Skeletal muscle satellite cell (primary cell): ENCODE measurements at regions not wholly inside any gene's neighbourhood (a gene's known extent, or its start where the extent isn't known, plus 50 kb on each side); places are given as distances from the start of the nearest gene placed in this dataset.
"Not testable (repeated sequence)": the region's sequence is repeated elsewhere in the genome, so short reads cannot be mapped to it uniquely, and the experiment has no call there.

ENCODE experiments used
- H3K27me3 ChIP-seq: 2 replicates; pipeline ENCODE4 v1.7.0; 2013; ENCODE audit warnings: low read length; ENCODE audit not compliant: control insufficient read depth, insufficient read depth
- H3K36me3 ChIP-seq: 2 replicates; pipeline ENCODE4 v1.7.0; 2013; ENCODE audit warnings: mild to moderate bottlenecking, control low read depth, low read length; ENCODE audit not compliant: insufficient read depth
- H3K4me1 ChIP-seq: 2 replicates; pipeline ENCODE4 v1.7.0; 2013; ENCODE audit warnings: low read length; ENCODE audit not compliant: control insufficient read depth, insufficient read depth
- H3K4me2 ChIP-seq: 2 replicates; pipeline ENCODE4 v1.7.0; 2013; ENCODE audit warnings: mild to moderate bottlenecking, low read length
- H3K4me3 ChIP-seq: 2 replicates; pipeline ENCODE4 v1.7.0; 2013; ENCODE audit warnings: low read length
- H3K9ac ChIP-seq: 2 replicates; pipeline ENCODE4 v1.7.0; 2013; ENCODE audit warnings: mild to moderate bottlenecking, low read depth, low read length, moderate library complexity
- H3K9me3 ChIP-seq: replicated peaks from 2 replicates; pipeline ENCODE4 v1.7.0; 2013; ENCODE audit warnings: mild to moderate bottlenecking, control low read depth, low read length

DNA sequence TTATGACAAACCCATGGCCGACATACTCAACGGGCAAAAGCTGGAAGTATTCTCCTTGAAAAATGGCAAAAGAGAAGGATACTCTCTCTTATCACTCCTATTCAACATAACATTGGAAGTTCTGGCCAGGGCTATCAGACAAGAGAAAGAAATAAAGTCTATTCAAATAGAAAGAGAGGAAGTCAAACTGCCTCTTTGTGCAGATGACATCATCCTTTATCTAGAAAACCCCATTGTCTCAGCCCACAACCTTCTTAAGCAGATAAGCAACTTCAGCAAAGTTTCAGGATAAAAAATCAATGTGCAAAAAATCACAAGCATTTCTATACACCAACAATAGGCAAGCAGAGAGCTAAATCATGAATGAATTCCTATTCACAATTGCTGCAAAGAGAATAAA, 1799.9 kb upstream of the ACO1 start:
- Histone ChIP-seq H3K9ac (no peak overlapping the region), H3K4me2 (no peak overlapping the region), H3K27me3 (no peaks in the 10 kb centered on the region), H3K9me3 (no peaks in the 10 kb centered on the region), H3K4me3 (no peak overlapping the region), H3K36me3 (no peaks in the 10 kb centered on the region), H3K4me1 (no peaks in the 10 kb centered on the region)

DNA sequence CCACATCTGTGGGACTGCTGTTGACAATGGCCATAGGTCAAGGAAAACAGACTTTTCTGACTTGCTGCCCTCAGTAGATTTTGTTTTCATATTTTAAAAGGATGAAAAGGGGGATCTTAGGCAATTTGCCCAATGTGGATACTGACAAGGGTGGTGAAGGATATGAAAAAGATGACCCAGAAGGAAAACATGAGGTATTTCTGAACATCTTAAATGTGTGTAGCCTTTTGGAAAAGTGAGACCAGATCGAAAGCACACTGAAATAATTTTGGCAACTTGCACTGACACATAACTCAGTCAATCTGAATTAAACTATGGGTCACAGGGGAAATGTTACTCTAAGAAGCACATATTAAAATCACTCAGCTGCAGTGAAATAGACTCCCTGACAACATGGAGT, 1793.0 kb upstream of the ACO1 start:
- H3K27me3 ChIP-seq = no peaks in the 10 kb centered on the region
- no peaks in the 10 kb centered on the region for H3K36me3 ChIP-seq
- H3K4me1 ChIP-seq = no peaks in the 10 kb centered on the region
- H3K4me3 ChIP-seq = no peak overlapping the region
- H3K4me2 ChIP-seq = no peak overlapping the region
- H3K9ac ChIP-seq = no peak overlapping the region
- H3K9me3 ChIP-seq = no peaks in the 10 kb centered on the region

DNA sequence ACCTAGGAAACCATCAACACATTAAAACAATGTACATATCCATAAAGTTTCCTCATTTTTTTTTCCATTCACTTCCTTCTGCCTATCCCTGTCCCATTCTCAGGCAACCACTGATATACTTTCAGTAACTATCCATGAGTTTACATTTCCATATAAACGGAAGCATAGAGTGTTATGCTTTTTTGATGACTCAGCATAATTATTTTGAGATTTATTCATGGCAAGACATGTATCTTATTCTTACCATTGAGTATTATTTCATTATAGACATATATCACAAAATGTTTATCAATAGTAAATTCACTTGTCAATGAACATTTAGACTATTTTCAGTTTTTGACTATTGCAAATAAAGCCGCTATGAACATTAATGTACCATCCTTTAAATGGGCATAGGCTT, 1786.8 kb upstream of the ACO1 start:
- H3K27me3 ChIP-seq = no peaks in the 10 kb centered on the region
- H3K9me3 ChIP-seq = no peaks in the 10 kb centered on the region
- H3K4me3 ChIP-seq = no peak overlapping the region
- no peak overlapping the region for H3K9ac ChIP-seq
- H3K4me1 ChIP-seq = no peaks in the 10 kb centered on the region
- no peaks in the 10 kb centered on the region for H3K36me3 ChIP-seq
- H3K4me2 ChIP-seq = no peak overlapping the region

DNA sequence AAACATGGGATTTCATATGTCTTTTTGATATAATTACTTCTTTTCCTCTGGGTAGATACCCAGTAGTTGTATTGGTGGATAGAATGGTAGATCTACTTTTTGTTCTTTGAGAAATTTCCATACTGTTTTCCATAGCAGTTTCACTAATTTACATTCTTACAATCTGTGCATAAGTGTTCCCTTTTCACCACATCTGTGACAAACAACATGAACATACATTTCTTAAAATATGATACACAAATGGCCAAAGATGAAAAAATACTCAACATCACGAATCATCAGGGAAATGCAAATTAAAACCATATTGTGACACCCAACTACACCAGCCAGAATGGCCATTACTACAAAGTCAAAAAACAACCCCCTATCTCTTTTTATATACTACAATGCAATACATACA, 1778.5 kb upstream of the ACO1 start:
- Histone ChIP-seq H3K36me3 (no peaks in the 10 kb centered on the region), H3K4me1 (no peaks in the 10 kb centered on the region), H3K27me3 (no peaks in the 10 kb centered on the region), H3K9ac (no peak overlapping the region), H3K4me3 (no peak overlapping the region), H3K9me3 (no peaks in the 10 kb centered on the region), H3K4me2 (no peak overlapping the region)

DNA sequence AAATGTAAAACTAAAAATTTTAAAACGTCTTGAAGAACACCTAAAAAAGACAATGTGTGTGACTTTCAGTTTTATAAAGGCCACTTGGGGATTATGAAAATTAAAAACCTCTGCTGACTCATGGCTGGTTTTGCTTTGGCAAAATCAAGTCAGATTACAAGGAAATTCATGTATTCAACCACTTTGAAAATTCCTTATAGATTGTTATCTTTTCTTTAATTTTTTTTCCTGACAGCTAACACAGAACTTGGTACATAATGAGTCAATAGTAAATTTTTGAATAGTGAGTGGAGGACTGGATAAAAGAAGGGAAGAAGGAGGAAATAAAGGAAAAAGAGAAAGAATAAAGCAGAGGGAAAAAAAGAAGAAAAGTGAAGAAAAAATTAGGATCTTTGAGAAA, 1774.7 kb upstream of the ACO1 start:
- Histone ChIP-seq H3K4me2 (no peak overlapping the region), H3K4me1 (no peaks in the 10 kb centered on the region), H3K36me3 (no peaks in the 10 kb centered on the region), H3K9ac (no peak overlapping the region), H3K27me3 (no peaks in the 10 kb centered on the region), H3K9me3 (no peaks in the 10 kb centered on the region), H3K4me3 (no peak overlapping the region)

DNA sequence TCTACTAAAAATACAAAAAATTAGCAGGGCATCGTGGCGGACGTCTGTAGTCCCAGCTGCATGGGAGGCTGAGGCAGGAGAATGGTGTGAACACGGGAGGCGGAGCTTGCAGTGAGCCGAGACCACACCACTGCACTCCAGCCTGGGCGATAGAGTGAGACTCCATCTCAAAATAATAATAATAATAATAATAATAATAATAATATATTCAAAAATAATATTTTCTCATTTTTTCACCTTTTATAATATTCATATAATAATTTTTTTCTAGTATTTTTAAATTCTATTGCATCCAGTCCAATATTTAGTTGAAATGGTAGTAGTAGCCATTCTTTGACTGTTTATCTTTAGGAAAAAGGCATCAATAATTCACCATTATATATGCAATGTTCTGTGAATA, 1767.7 kb upstream of the ACO1 start:
- H3K4me3 ChIP-seq, H3K4me1 ChIP-seq, H3K9me3 ChIP-seq, H3K9ac ChIP-seq, H3K4me2 ChIP-seq, H3K27me3 ChIP-seq, H3K36me3 ChIP-seq: not testable (repeated sequence)

DNA sequence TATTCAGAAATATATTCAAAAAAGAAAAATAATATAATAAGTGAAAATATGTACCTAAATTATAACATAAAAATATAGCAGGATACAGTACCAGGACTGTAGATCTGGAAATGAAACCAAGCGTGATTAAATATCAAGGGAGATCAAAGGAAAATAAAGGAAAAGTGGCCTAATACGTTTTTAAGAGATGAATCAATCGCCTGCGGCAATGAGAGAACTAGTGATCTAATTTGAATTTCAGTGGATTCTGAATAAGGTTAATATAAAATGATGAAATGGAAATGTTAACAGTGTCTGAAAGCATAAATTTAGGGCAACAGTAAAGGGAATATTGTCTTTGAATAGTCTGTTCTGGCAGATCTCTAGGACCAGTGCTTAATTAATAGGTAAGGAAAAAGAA, 1761.9 kb upstream of the ACO1 start:
- Histone ChIP-seq H3K4me1 (no peaks in the 10 kb centered on the region), H3K27me3 (no peaks in the 10 kb centered on the region), H3K4me2 (no peak overlapping the region), H3K4me3 (no peak overlapping the region), H3K9ac (no peak overlapping the region), H3K36me3 (no peaks in the 10 kb centered on the region), H3K9me3 (no peaks in the 10 kb centered on the region)

DNA sequence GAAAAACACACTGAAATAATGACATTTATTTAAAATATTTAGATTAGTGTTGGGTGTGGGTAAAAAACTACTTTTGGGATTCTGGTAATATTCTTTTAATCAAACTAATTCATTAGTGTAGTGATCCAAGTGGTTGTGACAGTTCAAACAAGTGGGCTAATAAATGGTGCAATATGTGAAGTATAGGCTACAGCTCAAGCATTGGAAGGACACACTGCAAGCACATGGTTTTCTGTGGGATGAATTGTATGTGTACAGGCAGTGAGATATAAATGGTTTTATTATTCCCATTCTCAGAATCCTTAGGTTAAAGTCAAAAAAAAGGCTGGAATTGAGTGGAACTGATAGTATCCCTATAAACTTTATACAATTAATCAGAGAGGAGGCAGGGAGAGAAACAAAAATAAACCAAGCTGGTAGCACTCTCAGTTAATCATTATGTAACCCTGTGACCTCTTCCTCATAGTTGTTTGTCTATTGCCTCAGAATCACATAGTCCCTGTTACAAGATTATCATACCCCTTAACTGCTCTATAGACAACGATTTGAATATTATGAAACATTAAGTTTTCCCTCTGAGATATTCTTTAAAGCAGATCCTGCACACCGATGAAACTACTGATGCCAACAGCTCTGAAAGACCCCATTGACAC, 1755.4 kb upstream of the ACO1 start:
- H3K9ac ChIP-seq = no peak overlapping the region
- H3K4me3 ChIP-seq = no peak overlapping the region
- H3K4me2 ChIP-seq = no peak overlapping the region
- no peaks in the 10 kb centered on the region for H3K27me3 ChIP-seq
- H3K9me3 ChIP-seq = peaks cover 4% of the 10 kb centered on the region
- H3K4me1 ChIP-seq = no peaks in the 10 kb centered on the region
- no peaks in the 10 kb centered on the region for H3K36me3 ChIP-seq

DNA sequence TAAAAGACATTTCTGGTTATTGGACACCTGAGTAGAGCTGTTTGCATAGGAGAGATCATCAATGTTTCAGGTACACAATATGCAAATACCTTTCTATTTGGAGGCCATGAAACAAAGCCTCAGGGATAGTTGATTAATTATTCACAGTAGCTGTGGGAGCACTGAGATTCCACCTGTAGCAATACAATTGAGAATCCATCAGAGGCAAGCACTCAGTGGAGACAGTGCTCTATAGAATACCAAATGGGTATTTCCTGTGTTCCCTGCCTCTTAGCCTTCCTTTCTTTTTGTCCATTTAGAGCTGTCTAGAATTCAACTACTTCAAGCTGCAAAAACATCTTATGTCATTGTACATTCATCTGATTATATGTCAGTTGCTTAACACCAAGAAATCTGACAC, 1754.0 kb upstream of the ACO1 start:
- peaks cover 4% of the 10 kb centered on the region for H3K9me3 ChIP-seq
- H3K4me3 ChIP-seq = no peak overlapping the region
- no peaks in the 10 kb centered on the region for H3K4me1 ChIP-seq
- H3K36me3 ChIP-seq = no peaks in the 10 kb centered on the region
- no peaks in the 10 kb centered on the region for H3K27me3 ChIP-seq
- no peak overlapping the region for H3K4me2 ChIP-seq
- H3K9ac ChIP-seq = no peak overlapping the region

DNA sequence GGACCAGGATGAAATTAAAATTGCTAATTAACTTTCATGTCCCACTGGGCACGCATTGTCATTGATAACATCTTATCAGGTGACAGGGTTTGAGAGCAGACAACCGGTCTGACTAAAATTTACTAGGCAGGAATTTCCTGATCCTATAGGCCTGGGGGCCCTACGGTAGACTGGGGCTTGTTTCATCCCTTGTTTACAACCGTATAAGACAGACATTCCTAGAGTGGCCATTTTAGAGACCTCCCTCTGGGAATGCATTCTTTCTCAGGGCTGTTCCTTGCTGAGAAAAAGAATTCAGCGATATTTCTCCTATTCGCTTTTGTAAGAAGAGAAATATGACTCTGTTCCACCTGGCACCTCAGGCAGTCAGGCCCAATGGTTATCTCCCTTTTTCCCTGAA, 1737.8 kb upstream of the ACO1 start:
- not testable (repeated sequence) for H3K9me3 ChIP-seq, H3K36me3 ChIP-seq, H3K27me3 ChIP-seq, H3K9ac ChIP-seq, H3K4me1 ChIP-seq, H3K4me3 ChIP-seq, H3K4me2 ChIP-seq

DNA sequence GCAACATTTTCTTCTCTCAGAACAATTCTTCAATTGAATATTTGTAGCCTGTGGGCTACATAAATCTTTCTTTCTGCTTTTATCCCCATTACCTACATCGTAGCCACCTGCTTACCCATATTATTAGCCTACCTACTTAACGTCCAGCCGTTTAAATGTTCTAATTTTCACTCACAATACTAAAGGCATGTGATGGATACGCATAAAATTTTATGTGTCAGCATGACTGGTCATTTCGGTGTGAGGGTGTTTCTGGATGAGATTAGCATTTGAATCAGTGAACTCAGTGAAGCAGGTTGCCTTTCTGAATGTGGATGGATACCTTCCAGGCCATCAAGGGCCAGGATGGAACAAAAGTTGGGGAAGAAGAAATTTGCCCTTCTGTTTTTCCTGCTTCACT, 1722.5 kb upstream of the ACO1 start:
- no peak overlapping the region for H3K4me3 ChIP-seq
- H3K4me1 ChIP-seq = no peaks in the 10 kb centered on the region
- H3K9me3 ChIP-seq = no peaks in the 10 kb centered on the region
- H3K9ac ChIP-seq = no peak overlapping the region
- H3K4me2 ChIP-seq = no peak overlapping the region
- no peaks in the 10 kb centered on the region for H3K36me3 ChIP-seq
- no peaks in the 10 kb centered on the region for H3K27me3 ChIP-seq

DNA sequence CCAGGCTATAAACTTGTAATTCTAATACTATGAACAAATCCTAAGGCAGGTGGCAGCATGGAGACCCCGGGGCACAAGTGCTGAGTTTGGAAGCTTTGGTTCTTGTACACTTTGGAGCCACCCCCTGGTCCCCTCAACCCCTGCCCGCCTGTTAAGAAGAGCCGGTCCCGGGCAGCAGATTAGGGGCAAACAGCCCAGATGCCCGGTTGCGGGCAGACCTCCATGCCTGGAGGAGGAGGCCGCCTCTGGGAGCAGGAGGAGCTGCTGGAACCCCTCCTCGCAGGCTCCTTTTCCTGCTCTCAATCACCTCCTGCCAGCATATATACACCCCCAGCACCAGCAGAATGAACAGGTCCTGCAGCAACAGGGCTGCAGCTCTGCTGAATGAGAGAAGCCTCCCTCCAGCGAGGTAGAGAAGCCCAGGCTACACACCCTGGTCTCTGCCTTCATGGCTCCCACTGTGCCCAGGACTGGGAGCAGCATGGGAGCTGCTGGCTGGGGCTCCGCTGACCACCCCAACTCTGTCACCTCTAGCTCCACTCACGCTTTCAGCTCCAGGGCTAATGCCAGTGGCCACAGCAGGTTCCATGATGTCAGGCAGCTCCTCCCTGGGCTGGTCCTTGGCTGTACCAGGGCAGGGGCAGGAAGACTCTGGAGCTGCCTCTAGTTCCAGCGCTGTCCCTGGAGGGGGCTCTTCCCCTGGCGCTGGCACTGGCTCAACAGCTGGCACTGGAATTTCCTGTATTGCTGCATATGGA, 1713.5 kb upstream of the ACO1 start:
- Histone ChIP-seq H3K4me2 (no peak overlapping the region), H3K4me3 (no peak overlapping the region), H3K36me3 (no peaks in the 10 kb centered on the region), H3K4me1 (no peaks in the 10 kb centered on the region), H3K9me3 (no peaks in the 10 kb centered on the region), H3K9ac (no peak overlapping the region), H3K27me3 (no peaks in the 10 kb centered on the region)
